ENCODE measurements at regions not wholly inside any gene's neighbourhood (a gene's known extent, or its start where the extent isn't known, plus 50 kb on each side); places are given as distances from the start of the nearest gene placed in this dataset.

DNA sequence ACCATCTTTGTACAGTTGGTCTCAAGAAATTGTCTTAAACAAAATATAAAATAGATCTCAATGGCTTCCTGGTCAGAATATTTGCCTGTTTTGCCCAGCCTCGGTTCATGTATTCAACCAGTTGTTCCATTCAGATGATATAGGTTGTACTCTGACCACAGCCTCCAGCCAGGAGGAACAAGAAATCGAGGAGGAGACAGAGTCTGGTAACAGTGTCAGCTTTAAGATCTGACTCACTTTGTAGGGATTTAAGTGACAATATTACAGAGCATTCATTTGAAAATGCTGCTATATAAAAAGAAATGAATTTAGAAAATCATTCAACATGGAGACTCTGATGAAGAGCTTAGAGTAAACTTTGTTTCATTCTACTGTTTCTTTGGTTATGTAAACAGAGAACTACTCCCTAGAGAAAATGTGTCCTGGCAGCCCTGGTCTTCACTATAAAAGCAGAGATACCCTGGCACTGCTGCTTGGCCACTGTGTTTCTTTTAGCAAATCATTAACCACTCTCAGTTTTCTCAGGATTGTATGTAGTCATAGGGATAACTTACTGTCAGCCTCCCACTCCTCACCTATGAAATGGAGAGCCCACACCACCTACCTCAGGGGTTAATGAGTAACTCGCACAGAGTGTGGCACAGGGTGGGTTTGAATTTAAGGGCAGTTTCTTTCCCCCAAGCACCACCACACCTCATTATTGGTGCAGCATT lies 53.5 kb downstream of the PAGE2 start:
- intact Hi-C loops (cut with micrococcal nuclease; ENCODE audit: unreplicated experiment), result no loop called here
- ChIA-PET CTCF (ENCODE audit: unreplicated experiment) (no interaction called here), POLR2A (no interaction called here)

DNA sequence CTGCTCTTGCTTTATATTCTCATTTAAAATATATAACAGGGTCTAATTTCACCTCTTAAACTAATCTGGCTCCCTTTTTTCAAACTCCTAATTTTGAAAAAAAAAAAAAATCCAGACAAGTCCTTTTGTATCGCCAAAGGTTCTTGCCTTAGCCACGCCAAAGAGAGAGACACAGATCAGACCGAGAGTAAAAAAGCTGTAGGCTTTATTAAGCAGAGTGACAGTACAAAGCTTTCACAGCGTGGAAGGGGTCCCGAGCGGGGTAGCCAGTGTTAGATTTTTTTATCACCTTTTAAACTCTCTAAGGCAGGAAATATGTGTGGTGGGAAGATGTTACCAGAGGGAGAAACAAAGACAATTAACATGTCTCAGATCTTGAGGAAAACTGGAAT lies 54.1 kb downstream of the PAGE2 start:
- Histone ChIP-seq H3K27ac (ENCODE audit: low read depth, low read length, poor library complexity, severe bottlenecking) (no peak overlapping the region), H3K9me2 (ENCODE audit: insufficient read depth, low read length) (no peaks in the 10 kb centered on the region), H3K4me3 (ENCODE audit: low read depth, low read length, poor library complexity, severe bottlenecking) (no peak overlapping the region), H3K4me1 (ENCODE audit: insufficient read depth, low read length, poor library complexity, severe bottlenecking) (no peaks in the 10 kb centered on the region), H4K20me1 (ENCODE audit: insufficient read depth, low read length) (no peaks in the 10 kb centered on the region), H3K79me2 (ENCODE audit: insufficient read depth, low read depth, low read length) (no peaks in the 10 kb centered on the region), H2AFZ (ENCODE audit: low read length) (no peak overlapping the region), H3K36me3 (ENCODE audit: insufficient read depth, low read length) (no peaks in the 10 kb centered on the region), H3K4me2 (ENCODE audit: low read length) (no peak overlapping the region), H3K9me3 (ENCODE audit: low read length) (no peaks in the 10 kb centered on the region)
- ChIA-PET POLR2A (no interaction called here), CTCF (ENCODE audit: unreplicated experiment) (no interaction called here)
- intact Hi-C loops (cut with micrococcal nuclease; ENCODE audit: unreplicated experiment), result no loop called here
- DNase-seq (ENCODE audit: low spot score), result no peak
- no TSS peak for BruUV-seq (replicated peaks)
- TF ChIP-seq, protein P1, sequence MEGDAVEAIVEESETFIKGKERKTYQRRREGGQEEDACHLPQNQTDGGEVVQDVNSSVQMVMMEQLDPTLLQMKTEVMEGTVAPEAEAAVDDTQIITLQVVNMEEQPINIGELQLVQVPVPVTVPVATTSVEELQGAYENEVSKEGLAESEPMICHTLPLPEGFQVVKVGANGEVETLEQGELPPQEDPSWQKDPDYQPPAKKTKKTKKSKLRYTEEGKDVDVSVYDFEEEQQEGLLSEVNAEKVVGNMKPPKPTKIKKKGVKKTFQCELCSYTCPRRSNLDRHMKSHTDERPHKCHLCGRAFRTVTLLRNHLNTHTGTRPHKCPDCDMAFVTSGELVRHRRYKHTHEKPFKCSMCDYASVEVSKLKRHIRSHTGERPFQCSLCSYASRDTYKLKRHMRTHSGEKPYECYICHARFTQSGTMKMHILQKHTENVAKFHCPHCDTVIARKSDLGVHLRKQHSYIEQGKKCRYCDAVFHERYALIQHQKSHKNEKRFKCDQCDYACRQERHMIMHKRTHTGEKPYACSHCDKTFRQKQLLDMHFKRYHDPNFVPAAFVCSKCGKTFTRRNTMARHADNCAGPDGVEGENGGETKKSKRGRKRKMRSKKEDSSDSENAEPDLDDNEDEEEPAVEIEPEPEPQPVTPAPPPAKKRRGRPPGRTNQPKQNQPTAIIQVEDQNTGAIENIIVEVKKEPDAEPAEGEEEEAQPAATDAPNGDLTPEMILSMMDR (conservative IDR thresholded peaks at IDR 0.05; ENCODE audit: low read length), result no peak
- no peak for TF ChIP-seq EZH2phosphoT487 (IDR thresholded peaks at IDR 0.05; ENCODE audit: borderline replicate concordance, low read depth, low read length)

More for the DNA sequence above, 53.5 kb downstream of the PAGE2 start:
- Histone ChIP-seq H2AFZ (ENCODE audit: low read length) (no peak overlapping the region), H3K36me3 (ENCODE audit: insufficient read depth, low read length) (no peaks in the 10 kb centered on the region), H3K9me3 (ENCODE audit: low read length) (no peaks in the 10 kb centered on the region), H3K9me2 (ENCODE audit: insufficient read depth, low read length) (no peaks in the 10 kb centered on the region), H3K4me2 (ENCODE audit: low read length) (no peak overlapping the region), H3K4me1 (ENCODE audit: insufficient read depth, low read length, poor library complexity, severe bottlenecking) (no peaks in the 10 kb centered on the region), H3K27ac (ENCODE audit: low read depth, low read length, poor library complexity, severe bottlenecking) (no peak overlapping the region), H3K79me2 (ENCODE audit: insufficient read depth, low read depth, low read length) (no peaks in the 10 kb centered on the region), H3K4me3 (ENCODE audit: low read depth, low read length, poor library complexity, severe bottlenecking) (no peak overlapping the region), H4K20me1 (ENCODE audit: insufficient read depth, low read length) (no peaks in the 10 kb centered on the region)
- TF ChIP-seq, protein P1 (conservative IDR thresholded peaks at IDR 0.05; ENCODE audit: low read length), result no peak
- TF ChIP-seq EZH2phosphoT487 (IDR thresholded peaks at IDR 0.05; ENCODE audit: borderline replicate concordance, low read depth, low read length), result no peak
- BruUV-seq (replicated peaks), result no TSS peak
- DNase-seq (ENCODE audit: low spot score), result no peak

DNA sequence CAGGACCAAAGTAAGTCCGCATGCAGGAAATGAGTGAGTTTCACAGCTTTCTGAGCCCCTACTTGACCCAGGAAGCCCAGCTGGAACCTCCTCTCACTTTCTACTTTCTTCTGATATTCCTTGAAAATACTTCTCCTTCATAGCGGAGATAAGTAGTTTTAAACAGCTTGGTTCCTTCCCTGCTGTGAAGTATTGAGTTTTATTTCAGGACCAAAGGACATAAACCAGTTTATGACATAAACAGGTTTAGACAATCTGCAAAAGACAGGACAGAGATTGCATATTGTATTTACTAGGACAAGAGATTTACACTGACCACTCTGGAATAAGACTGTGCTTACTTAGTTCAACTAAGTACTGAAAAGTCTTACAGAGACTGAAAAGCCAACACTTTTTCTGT lies 54.8 kb downstream of the PAGE2 start:
- Histone ChIP-seq H3K4me1 (ENCODE audit: insufficient read depth, low read length, poor library complexity, severe bottlenecking) (no peaks in the 10 kb centered on the region), H3K36me3 (ENCODE audit: insufficient read depth, low read length) (no peaks in the 10 kb centered on the region), H3K9me2 (ENCODE audit: insufficient read depth, low read length) (no peaks in the 10 kb centered on the region), H3K4me2 (ENCODE audit: low read length) (no peak overlapping the region), H3K4me3 (ENCODE audit: low read depth, low read length, poor library complexity, severe bottlenecking) (no peak overlapping the region), H4K20me1 (ENCODE audit: insufficient read depth, low read length) (no peaks in the 10 kb centered on the region), H3K27ac (ENCODE audit: low read depth, low read length, poor library complexity, severe bottlenecking) (no peak overlapping the region), H3K9me3 (ENCODE audit: low read length) (no peaks in the 10 kb centered on the region), H3K79me2 (ENCODE audit: insufficient read depth, low read depth, low read length) (no peaks in the 10 kb centered on the region), H2AFZ (ENCODE audit: low read length) (no peak overlapping the region)
- POLR2A ChIA-PET, result no interaction called here
- TF ChIP-seq EZH2phosphoT487 (IDR thresholded peaks at IDR 0.05; ENCODE audit: borderline replicate concordance, low read depth, low read length), result no peak
- TF ChIP-seq, protein P1 (conservative IDR thresholded peaks at IDR 0.05; ENCODE audit: low read length), result no peak
- CTCF ChIA-PET (ENCODE audit: unreplicated experiment), result no interaction called here
- intact Hi-C loops (cut with micrococcal nuclease; ENCODE audit: unreplicated experiment), result no loop called here
- DNase-seq (ENCODE audit: low spot score), result no peak
- BruUV-seq (replicated peaks), result no TSS peak
